HFF-Myc (cell line): ENCODE measurements at regions not wholly inside any gene's neighbourhood (a gene's known extent, or its start where the extent isn't known, plus 50 kb on each side); places are given as distances from the start of the nearest gene placed in this dataset.
A peak's percentile ranks its signal among the peaks of the same experiment; 100 is the strongest.

Source experiments
- DNase-seq: peaks from one replicate; pipeline ENCODE4 v3.0.0-alpha.2; 2011; ENCODE audit warnings: low read depth; ENCODE audit errors: extremely low read depth
- H3K4me3 ChIP-seq: replicated peaks from 2 replicates; pipeline ENCODE4 v1.5.1; 2011; ENCODE audit warnings: low read depth, mild to moderate bottlenecking, control low read depth, low read length
- CTCF ChIP-seq: IDR thresholded peaks from 2 replicates; pipeline ENCODE4 v1.5.1; 2012; ENCODE audit warnings: mild to moderate bottlenecking, low read depth, low read length, control low read depth; ENCODE audit errors: missing control alignments

DNA sequence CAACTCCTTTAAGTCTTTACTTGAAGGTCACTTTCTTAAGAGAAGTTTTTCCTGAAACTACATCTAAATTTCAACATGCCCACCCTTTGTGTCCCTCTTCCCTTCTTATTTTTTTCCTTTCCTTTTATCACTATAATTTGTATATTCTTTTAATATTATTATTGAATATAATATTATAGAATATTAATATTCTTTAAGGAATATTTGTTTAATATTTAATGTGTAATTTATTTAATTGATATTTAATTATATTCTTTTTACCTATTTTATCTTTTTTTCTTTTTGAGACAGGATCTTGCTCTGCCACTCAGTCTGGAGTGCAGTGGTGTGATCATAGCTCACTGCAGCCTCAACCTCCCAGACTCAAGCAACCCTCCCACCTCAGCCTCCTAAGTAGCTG is 114.8 kb downstream of the KDR start:
- DNase-seq = no peak
- no peak overlapping the region for H3K4me3 ChIP-seq
- TF ChIP-seq CTCF = no peak

GRCh38 chr4:55008166-55009056 is 117.0 kb downstream of the KDR start:
- no peak overlapping the region for H3K4me3 ChIP-seq
- DNase-seq = no peak
- peak; percentile 48 for TF ChIP-seq CTCF

GRCh38 chr4:55005910-55006309 is 119.5 kb downstream of the KDR start:
- DNase-seq = no peak
- H3K4me3 ChIP-seq = no peak overlapping the region
- TF ChIP-seq CTCF = no peak

DNA sequence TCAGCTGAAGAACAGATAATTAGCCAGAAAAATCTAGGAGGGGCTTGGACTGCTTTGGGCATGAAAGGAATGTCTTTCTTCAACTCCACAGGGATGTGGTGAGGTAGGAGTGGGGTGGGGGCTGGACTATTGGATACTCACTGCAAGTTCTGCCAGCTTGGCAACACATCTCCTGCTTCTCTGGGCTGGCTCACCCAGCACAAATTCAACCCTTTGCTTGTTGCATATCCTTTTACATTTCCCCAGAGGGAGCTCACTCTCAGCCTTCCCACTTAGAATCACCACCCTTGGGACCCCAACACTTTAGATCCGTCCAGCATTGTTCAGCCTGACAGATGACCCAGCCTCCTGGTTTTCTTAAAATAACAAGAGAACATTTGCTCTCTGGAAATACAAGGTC is 120.6 kb downstream of the KDR start:
- no peak for DNase-seq
- no peak for TF ChIP-seq CTCF
- H3K4me3 ChIP-seq = no peak overlapping the region

GRCh38 chr4:55002431-55002830 is 123.0 kb downstream of the KDR start:
- no peak overlapping the region for H3K4me3 ChIP-seq
- TF ChIP-seq CTCF = no peak
- no peak for DNase-seq

DNA sequence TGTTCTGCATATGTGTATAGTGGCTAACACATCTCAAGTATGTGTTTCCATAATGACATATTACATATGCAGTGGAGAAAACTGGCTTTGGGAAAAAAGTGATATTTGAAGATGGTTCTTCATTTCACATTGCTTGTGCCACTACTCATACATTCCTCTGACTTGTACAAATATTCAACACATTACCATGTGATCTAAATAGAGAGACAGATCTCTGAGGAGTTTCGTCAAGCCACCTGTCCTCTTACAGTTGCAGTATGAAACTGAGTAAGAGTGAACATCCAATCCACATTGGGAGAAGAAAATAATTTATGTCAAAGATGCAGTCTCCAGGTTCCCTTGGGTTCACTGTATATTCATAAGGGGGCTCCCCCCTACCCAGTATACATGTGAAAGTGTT is 123.9 kb downstream of the KDR start:
- DNase-seq = no peak
- no peak for TF ChIP-seq CTCF
- no peak overlapping the region for H3K4me3 ChIP-seq
